NCI-H774 (cell line): ENCODE measurements at regions not wholly inside any gene's neighbourhood (a gene's known extent, or its start where the extent isn't known, plus 50 kb on each side); places are given as distances from the start of the nearest gene placed in this dataset.

Experiments used
- DNase-seq: peaks from one replicate; lab custom pipeline; 2025; lab: John Stamatoyannopoulos, UW

- no peak for DNase-seq
These were observed 699.9 kb downstream of the INHBA start for GRCh38 chr7:41002741-41003610.

GRCh38 chr7:41000042-41000441, 702.8 kb downstream of the INHBA start:
- DNase-seq, result no peak

- no peak for DNase-seq
These were observed 706.6 kb downstream of the INHBA start for GRCh38 chr7:40996233-40996677.

- DNase-seq, result no peak
These were observed 712.0 kb downstream of the INHBA start for GRCh38 chr7:40990841-40991240.

GRCh38 chr7:40987571-40987970, 715.3 kb downstream of the INHBA start:
- DNase-seq, result no peak

GRCh38 chr7:40986351-40986873, 716.5 kb downstream of the INHBA start:
- peak; percentile 73 for DNase-seq

- DNase-seq, result no peak
These were observed 719.8 kb downstream of the INHBA start for GRCh38 chr7:40983111-40983510.

GRCh38 chr7:40979296-40979695, 723.6 kb downstream of the INHBA start:
- DNase-seq, result no peak

GRCh38 chr7:40978047-40978446, 724.8 kb downstream of the INHBA start:
- DNase-seq, result no peak

GRCh38 chr7:40977533-40977932, 725.4 kb downstream of the INHBA start:
- no peak for DNase-seq

- DNase-seq, result no peak
These were observed 730.5 kb downstream of the INHBA start for GRCh38 chr7:40972426-40972825.

GRCh38 chr7:40969641-40970040, 733.2 kb downstream of the INHBA start:
- no peak for DNase-seq

- DNase-seq, result no peak
These were observed 736.2 kb downstream of the INHBA start for GRCh38 chr7:40966693-40967092.

GRCh38 chr7:40965774-40966173, 737.1 kb downstream of the INHBA start:
- no peak for DNase-seq

GRCh38 chr7:40965016-40965415, 737.9 kb downstream of the INHBA start:
- no peak for DNase-seq

GRCh38 chr7:40964610-40965009, 738.3 kb downstream of the INHBA start:
- DNase-seq, result no peak

- no peak for DNase-seq
These were observed 742.9 kb downstream of the INHBA start for GRCh38 chr7:40959955-40960354.

GRCh38 chr7:40948239-40948638, 754.7 kb downstream of the INHBA start:
- DNase-seq, result no peak

GRCh38 chr7:40947566-40947965, 755.3 kb downstream of the INHBA start:
- DNase-seq, result no peak

- no peak for DNase-seq
These were observed 756.3 kb downstream of the INHBA start for GRCh38 chr7:40946549-40946948.

GRCh38 chr7:40945788-40946187, 757.1 kb downstream of the INHBA start:
- DNase-seq, result no peak

GRCh38 chr7:40944981-40945585, 757.8 kb downstream of the INHBA start:
- DNase-seq, result no peak

- DNase-seq, result peak; percentile 86
These were observed 765.0 kb downstream of the INHBA start for GRCh38 chr7:40937879-40938278.
